HEK293 (cell line): ENCODE measurements at regions not wholly inside any gene's neighbourhood (a gene's known extent, or its start where the extent isn't known, plus 50 kb on each side); places are given as distances from the start of the nearest gene placed in this dataset.

Experiments used
- CTCF ChIP-seq: fragments of 450-650 bp; formaldehyde crosslinking; IDR thresholded peaks from 2 replicates; pipeline ENCODE4 v1.5.1; 2016; ENCODE audit warnings: missing biosample characterization, missing genetic modification characterization
- PBX3 ChIP-seq: sonication (generic); formaldehyde crosslinking; IDR thresholded peaks from 2 replicates; pipeline ENCODE4 v1.8.1; 2022; ENCODE audit warnings: mild to moderate bottlenecking, moderate library complexity, missing genetic modification reagents
- ZNF132 ChIP-seq: fragments of 450-650 bp; formaldehyde crosslinking; IDR thresholded peaks from 2 replicates; pipeline ENCODE4 v1.5.1; 2017; ENCODE audit warnings: missing biosample characterization, missing genetic modification characterization, borderline replicate concordance
- ZNF423 ChIP-seq: fragments of 450-650 bp; formaldehyde crosslinking; IDR thresholded peaks from 2 replicates; pipeline ENCODE4 v1.5.1; 2016; ENCODE audit warnings: missing biosample characterization, missing genetic modification characterization
- ZNF48 ChIP-seq: fragments of 450-650 bp; formaldehyde crosslinking; IDR thresholded peaks from 2 replicates; pipeline ENCODE4 v1.5.1; 2016; ENCODE audit warnings: missing biosample characterization, missing genetic modification characterization
- ZNF513 ChIP-seq: fragments of 450-650 bp; IDR thresholded peaks from 2 replicates; pipeline ENCODE4 v1.5.1; 2018; ENCODE audit warnings: missing biosample characterization, missing genetic modification characterization
- ZNF514 ChIP-seq: fragments of 450-650 bp; formaldehyde crosslinking; IDR thresholded peaks from 2 replicates; pipeline ENCODE4 v1.5.1; 2016; ENCODE audit warnings: missing biosample characterization, missing genetic modification characterization
- ZNF626 ChIP-seq: fragments of 450-650 bp; sonication (Bioruptor Pico); formaldehyde crosslinking; IDR thresholded peaks from 2 replicates; pipeline ENCODE4 v1.5.1; 2018; ENCODE audit warnings: missing biosample characterization, missing genetic modification characterization, inconsistent platforms

GRCh38 chr5:128633901-128634300, 95.9 kb upstream of the FBN2 start:
- no peak for TF ChIP-seq ZNF132 (tag by site-specific recombination)
- TF ChIP-seq ZNF514: no peak
- TF ChIP-seq ZNF48 (tag by site-specific recombination): no peak
- TF ChIP-seq ZNF423 (tag by site-specific recombination): no peak
- TF ChIP-seq CTCF (tag by site-specific recombination): no peak
- no peak for TF ChIP-seq ZNF626 (tag by site-specific recombination)
- no peak for TF ChIP-seq ZNF513 (tag by site-specific recombination)
- TF ChIP-seq PBX3: no peak
